ENCODE measurements at regions not wholly inside any gene's neighbourhood (a gene's known extent, or its start where the extent isn't known, plus 50 kb on each side); places are given as distances from the start of the nearest gene placed in this dataset.
"Not testable (repeated sequence)": the region's sequence is repeated elsewhere in the genome, so short reads cannot be mapped to it uniquely, and the experiment has no call there.

DNA sequence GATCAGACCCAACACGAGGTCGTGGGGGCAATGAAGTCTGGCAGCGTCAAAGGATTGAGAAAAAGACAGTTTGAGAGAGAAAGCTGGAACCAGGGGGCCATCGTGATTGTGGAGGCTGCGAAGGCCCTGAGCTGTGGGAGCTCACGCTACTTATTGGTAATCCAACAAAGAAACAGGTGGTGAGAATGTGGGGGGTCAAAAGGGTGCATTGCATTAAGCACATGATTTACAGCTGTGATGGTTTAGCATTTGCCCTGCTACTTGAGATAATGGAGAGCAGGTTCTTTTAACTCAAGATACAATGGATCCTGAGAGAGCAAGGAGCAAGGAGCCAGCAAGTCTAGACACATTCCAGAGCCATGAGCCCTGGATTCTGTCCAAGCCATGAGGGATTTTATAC, 276.8 kb upstream of the RRP15 start:
- not testable (repeated sequence) for DNase-seq (ENCODE audit: low read depth); H3K4me3 ChIP-seq (ENCODE audit: low read depth, low read length)

- not testable (repeated sequence) for DNase-seq (ENCODE audit: low read depth); H3K4me3 ChIP-seq (ENCODE audit: low read depth, low read length)
These were observed 270.0 kb upstream of the RRP15 start for GRCh38 chr1:218015106-218015505.

DNA sequence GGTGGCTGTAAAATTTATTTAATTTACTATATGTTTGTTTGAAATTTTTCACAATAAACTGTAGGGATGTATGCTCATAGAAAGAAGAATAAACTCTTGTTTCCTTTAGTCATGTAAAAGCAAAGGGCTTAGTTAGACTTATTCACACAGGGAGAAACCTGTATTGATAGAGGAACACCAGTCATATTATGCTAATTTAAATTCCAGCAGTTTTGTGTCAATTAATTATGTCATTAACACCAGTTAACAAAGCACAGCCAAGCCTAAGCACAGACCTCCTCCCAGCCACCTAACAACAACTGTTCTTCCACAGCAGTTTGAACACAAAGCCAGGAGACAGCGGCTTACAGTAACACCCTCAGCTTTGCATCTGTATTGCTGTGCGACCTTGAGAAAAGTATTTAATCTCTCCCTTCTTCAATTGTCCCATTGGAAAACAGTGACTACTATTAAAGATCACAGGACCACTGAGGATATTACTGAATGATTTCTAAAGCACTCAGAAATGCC, 260.8 kb upstream of the RRP15 start:
- no peak for DNase-seq (ENCODE audit: low read depth)
- no peak overlapping the region for H3K4me3 ChIP-seq (ENCODE audit: low read depth, low read length)

- peak; percentile 14 for DNase-seq (ENCODE audit: low read depth)
These were observed 259.6 kb upstream of the RRP15 start for GRCh38 chr1:218025454-218025853.

GRCh38 chr1:218027152-218027551, 257.9 kb upstream of the RRP15 start:
- no peak overlapping the region for H3K4me3 ChIP-seq (ENCODE audit: low read depth, low read length)
- DNase-seq (ENCODE audit: low read depth), result no peak

More at GRCh38 chr1:218025454-218025853, 259.6 kb upstream of the RRP15 start:
- no peak overlapping the region for H3K4me3 ChIP-seq (ENCODE audit: low read depth, low read length)

- H3K4me3 ChIP-seq (ENCODE audit: low read depth, low read length), result no peak overlapping the region
- no peak for DNase-seq (ENCODE audit: low read depth)
These were observed 254.2 kb upstream of the RRP15 start for GRCh38 chr1:218030846-218031245.

GRCh38 chr1:218031901-218032300, 253.2 kb upstream of the RRP15 start:
- DNase-seq (ENCODE audit: low read depth), result no peak
- no peak overlapping the region for H3K4me3 ChIP-seq (ENCODE audit: low read depth, low read length)

DNA sequence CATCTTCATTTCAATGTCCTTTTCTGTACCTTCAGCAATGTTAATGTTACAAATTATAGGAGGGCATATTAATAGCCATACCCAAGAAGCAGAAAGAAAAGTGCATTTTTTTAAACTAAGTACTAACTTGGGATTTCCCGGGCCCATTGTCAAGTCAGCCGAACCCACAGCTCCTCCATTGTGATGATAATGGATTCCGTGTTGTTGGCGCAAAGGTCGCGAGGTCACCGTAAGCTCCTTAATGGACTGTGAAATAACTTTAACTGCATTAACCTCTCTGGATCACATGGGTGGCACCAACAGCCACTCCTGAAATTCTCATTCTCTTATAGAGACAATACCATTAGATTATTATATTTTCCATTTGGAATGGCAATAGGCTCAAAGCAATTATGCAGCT, 250.6 kb upstream of the RRP15 start:
- H3K4me3 ChIP-seq (ENCODE audit: low read depth, low read length), result no peak overlapping the region
- DNase-seq (ENCODE audit: low read depth), result no peak

DNA sequence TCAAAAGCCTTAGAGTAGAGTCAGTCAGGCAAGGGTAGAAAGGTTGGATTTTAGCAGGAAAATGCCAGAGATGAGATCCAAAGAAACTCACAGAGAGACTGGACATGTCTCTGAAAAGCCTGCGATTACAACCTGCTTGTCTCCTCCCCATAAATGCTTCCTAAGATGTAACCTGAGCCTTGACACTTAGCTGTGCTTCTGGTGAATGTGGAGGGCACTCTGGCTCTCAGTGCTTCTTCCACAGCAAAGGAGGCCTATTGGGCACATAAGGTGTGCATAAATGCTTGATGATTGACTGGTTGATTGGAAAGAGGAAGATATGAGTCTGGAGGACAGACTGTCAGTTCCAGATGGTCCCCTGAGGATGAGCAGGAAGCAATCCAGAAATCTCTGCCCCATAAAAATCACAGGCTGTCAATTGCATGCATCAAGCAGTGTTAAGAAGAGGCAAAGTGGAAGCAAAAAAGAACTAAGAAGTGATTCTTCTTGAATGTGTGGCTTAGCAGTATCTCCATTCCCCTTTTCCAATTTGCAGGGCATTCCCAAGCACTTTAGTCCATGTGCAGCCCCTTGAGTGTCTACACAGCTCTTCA, 236.2 kb upstream of the RRP15 start:
- H3K4me3 ChIP-seq (ENCODE audit: low read depth, low read length), result no peak overlapping the region
- no peak for DNase-seq (ENCODE audit: low read depth)

DNA sequence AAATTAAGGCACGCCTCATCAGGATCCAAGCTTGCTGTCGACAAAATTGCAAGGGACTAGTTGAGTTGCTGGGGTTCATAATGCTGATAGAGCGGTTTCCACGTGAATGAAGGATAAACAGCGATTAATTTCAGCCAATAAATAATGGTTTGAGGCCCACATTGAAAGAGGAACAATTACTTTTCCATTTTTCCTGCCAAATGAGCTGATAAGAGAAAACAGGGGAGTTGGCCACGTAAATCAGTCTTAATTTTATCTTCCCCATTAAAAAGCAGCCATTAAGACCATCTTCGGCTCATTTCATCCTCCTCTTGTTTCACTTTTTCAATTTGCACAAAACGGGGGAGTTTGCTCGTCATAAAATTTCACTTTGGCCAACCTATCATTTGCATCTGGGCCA, 235.5 kb upstream of the RRP15 start:
- H3K4me3 ChIP-seq (ENCODE audit: low read depth, low read length), result no peak overlapping the region
- no peak for DNase-seq (ENCODE audit: low read depth)

DNA sequence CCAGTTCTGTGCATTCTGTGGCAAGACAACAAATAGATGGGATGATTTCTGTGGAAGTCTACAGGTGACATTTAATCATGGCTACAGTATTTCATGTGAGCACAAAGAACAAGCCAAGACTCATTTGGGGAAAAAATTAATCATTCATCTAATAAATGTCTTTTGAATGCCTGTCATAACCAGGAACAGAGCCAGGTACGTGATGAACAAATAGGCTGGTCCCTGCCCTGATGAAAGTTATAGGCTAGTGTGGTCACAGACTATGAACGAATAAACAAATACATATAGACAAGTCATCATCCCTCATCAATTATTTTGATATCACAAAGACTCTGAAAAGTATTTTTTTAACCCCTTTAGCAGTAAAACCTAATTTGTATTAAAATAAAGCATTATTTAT, 226.4 kb upstream of the RRP15 start:
- DNase-seq (ENCODE audit: low read depth), result no peak
- H3K4me3 ChIP-seq (ENCODE audit: low read depth, low read length), result no peak overlapping the region

- no peak for DNase-seq (ENCODE audit: low read depth)
These were observed 220.7 kb upstream of the RRP15 start for GRCh38 chr1:218064426-218064825.

GRCh38 chr1:218066332-218066731, 218.8 kb upstream of the RRP15 start:
- no peak overlapping the region for H3K4me3 ChIP-seq (ENCODE audit: low read depth, low read length)
- DNase-seq (ENCODE audit: low read depth), result no peak

More at GRCh38 chr1:218064426-218064825, 220.7 kb upstream of the RRP15 start:
- H3K4me3 ChIP-seq (ENCODE audit: low read depth, low read length), result no peak overlapping the region

- no peak for DNase-seq (ENCODE audit: low read depth)
- no peak overlapping the region for H3K4me3 ChIP-seq (ENCODE audit: low read depth, low read length)
These were observed 216.9 kb upstream of the RRP15 start for GRCh38 chr1:218068241-218068640.

GRCh38 chr1:218069180-218069579, 215.9 kb upstream of the RRP15 start:
- H3K4me3 ChIP-seq (ENCODE audit: low read depth, low read length), result no peak overlapping the region
- no peak for DNase-seq (ENCODE audit: low read depth)

- no peak for DNase-seq (ENCODE audit: low read depth)
- no peak overlapping the region for H3K4me3 ChIP-seq (ENCODE audit: low read depth, low read length)
These were observed 212.0 kb upstream of the RRP15 start for GRCh38 chr1:218073062-218073461.

DNA sequence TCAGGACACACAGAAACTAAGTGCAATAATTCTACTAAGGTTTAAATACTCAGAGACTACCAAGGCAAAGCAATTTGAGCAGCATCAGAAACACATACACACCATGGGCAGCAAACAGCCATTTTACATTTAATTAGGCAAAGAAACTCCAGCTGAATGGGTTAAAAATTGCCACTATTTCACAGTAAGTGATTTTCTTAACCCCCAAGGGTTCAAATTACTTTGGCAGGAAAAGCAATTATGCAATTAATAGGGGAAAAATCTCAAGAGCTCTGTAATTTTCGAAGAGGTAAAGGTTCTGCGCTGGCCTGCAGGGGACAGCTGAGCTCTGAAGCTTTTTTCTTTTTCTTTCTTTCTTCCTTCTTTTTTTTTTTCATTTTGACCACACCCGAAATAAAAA, 206.2 kb upstream of the RRP15 start:
- no peak for DNase-seq (ENCODE audit: low read depth)
- H3K4me3 ChIP-seq (ENCODE audit: low read depth, low read length), result no peak overlapping the region

- H3K4me3 ChIP-seq (ENCODE audit: low read depth, low read length), result no peak overlapping the region
- no peak for DNase-seq (ENCODE audit: low read depth)
These were observed 205.7 kb upstream of the RRP15 start for GRCh38 chr1:218079347-218079746.

DNA sequence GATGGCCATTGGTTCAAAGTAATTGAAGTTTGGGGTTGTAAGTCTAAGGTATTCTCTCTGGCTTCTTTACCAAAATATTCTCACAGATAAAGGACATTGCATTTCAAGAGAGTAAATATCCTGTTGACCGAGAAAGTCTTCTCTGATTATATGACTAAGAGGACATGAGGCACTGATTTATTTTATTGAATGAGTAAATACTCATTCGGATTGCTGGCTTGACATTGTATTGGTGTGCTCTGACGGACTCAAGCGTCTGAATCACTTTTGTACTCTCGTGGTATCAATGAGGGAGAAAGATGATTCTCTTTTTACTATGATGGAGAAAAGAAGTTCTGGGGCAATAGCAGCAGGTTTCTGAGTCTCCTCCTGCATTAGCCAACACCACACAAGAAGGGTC, 205.3 kb upstream of the RRP15 start:
- no peak overlapping the region for H3K4me3 ChIP-seq (ENCODE audit: low read depth, low read length)
- DNase-seq (ENCODE audit: low read depth), result no peak

DNA sequence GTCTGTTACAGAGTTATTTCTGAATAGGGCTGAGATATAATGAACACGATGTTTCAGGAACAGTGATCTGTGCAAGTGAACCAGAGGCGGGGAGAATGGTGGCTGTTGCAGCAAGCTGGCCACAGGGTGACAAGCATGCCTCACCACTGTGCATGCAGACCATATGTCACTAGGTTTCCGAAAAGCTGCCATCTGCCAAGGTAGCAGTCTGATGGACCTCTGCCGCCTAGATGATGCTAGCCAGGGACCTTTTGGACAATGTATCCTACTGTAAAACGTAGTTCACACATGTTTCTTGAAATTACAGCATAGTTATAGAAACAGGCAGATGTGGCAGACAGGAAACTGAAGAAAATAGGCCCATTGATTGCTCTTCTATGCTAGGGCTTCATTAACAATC, 204.2 kb upstream of the RRP15 start:
- DNase-seq (ENCODE audit: low read depth), result no peak
- no peak overlapping the region for H3K4me3 ChIP-seq (ENCODE audit: low read depth, low read length)

DNA sequence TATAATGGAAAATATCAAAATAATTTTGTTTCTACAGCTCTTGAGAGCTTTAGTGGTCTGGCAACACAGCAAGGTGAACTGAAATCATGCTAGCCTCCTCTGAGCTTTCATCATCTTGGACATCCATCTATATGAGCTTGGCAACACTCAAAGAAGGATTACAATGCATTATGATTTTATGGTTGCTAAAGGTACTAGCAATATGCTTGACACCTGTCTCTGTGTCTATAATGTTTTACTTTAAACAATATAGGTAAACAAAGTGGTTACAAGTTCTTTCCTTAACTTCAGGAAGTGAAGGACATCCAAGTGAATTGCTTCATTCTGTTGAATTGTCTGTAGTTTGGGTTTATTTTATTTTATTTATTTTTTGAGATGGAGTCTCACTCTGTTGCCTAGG, 203.7 kb upstream of the RRP15 start:
- no peak overlapping the region for H3K4me3 ChIP-seq (ENCODE audit: low read depth, low read length)
- no peak for DNase-seq (ENCODE audit: low read depth)

- DNase-seq (ENCODE audit: low read depth), result no peak
- no peak overlapping the region for H3K4me3 ChIP-seq (ENCODE audit: low read depth, low read length)
These were observed 194.6 kb upstream of the RRP15 start for GRCh38 chr1:218090459-218090858.
